ENCODE measurements at regions not wholly inside any gene's neighbourhood (a gene's known extent, or its start where the extent isn't known, plus 50 kb on each side); places are given as distances from the start of the nearest gene placed in this dataset.

DNA sequence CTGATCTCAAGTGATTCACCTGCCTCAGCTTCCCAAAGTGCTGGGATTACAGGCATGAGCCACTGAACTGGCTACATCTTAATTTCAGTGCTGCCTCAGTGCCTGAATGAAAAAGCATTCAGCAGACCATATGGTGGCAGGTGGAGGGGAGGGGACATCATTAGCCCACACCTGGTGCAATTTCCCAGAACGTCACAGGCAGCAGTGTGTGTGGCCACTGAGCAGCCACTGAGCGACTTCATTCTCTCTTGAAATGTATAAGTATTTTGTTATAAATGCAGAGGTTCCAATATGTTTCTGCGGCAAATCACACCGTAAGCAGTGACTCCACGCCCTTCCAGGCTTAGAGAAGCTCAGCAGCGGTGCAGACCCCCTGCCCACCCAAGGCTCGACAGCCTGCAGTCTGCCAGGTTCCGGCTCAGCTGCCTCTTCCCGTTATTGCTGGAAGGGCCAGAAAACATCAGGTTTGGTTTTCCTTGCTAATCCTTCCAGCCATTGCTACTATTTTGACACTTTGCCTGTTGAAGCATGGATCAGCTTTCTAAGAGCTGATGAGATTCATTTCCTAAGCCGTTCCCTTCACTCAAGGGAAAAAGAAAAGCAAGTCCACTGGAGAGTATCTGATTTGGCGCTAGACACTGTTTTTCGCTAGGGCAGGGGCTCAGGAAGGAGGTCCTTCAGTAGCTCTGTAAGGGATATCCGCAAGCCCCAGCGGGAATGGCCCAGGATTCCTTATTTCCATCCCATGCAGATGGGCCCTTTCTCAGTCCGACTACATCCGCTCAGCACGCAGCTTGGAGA, 250.7 kb downstream of the VAPA start:
- CTCF ChIA-PET, result no interaction called here
- no peaks in the 10 kb centered on the region for H3K4me1 ChIP-seq (replicated peaks; ENCODE audit: insufficient read depth)
- H3K36me3 ChIP-seq (ENCODE audit: low read depth), result no peaks in the 10 kb centered on the region
- no peaks in the 10 kb centered on the region for H3K27me3 ChIP-seq (ENCODE audit: insufficient read depth, low read depth)
- no peaks in the 10 kb centered on the region for H3K9me2 ChIP-seq (ENCODE audit: insufficient read depth)
- H3K9me3 ChIP-seq (ENCODE audit: insufficient read depth, low read depth), result no peaks in the 10 kb centered on the region
- H3K4me2 ChIP-seq, result no peak overlapping the region
- intact Hi-C loops (cut with micrococcal nuclease; ENCODE audit: unreplicated experiment), result no loop called here
- POLR2A ChIA-PET (ENCODE audit: unreplicated experiment), result no interaction called here
- H3F3A ChIP-seq (ENCODE audit: insufficient read depth, low read depth), result no peaks in the 10 kb centered on the region
- H3K4me3 ChIP-seq, result no peak overlapping the region
- H3K27ac ChIP-seq, result no peak overlapping the region
- DNase-seq, result no peak
- H3K79me2 ChIP-seq (ENCODE audit: low read depth), result no peaks in the 10 kb centered on the region
- no peaks in the 10 kb centered on the region for H4K20me1 ChIP-seq (ENCODE audit: insufficient read depth)
- no TSS peak for BruUV-seq (replicated peaks)
- no peak overlapping the region for H2AFZ ChIP-seq
- TF ChIP-seq, protein P1, sequence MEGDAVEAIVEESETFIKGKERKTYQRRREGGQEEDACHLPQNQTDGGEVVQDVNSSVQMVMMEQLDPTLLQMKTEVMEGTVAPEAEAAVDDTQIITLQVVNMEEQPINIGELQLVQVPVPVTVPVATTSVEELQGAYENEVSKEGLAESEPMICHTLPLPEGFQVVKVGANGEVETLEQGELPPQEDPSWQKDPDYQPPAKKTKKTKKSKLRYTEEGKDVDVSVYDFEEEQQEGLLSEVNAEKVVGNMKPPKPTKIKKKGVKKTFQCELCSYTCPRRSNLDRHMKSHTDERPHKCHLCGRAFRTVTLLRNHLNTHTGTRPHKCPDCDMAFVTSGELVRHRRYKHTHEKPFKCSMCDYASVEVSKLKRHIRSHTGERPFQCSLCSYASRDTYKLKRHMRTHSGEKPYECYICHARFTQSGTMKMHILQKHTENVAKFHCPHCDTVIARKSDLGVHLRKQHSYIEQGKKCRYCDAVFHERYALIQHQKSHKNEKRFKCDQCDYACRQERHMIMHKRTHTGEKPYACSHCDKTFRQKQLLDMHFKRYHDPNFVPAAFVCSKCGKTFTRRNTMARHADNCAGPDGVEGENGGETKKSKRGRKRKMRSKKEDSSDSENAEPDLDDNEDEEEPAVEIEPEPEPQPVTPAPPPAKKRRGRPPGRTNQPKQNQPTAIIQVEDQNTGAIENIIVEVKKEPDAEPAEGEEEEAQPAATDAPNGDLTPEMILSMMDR (conservative IDR thresholded peaks at IDR 0.05), result no peak
- no peak for TF ChIP-seq EZH2 (IDR thresholded peaks at IDR 0.05; ENCODE audit: low read depth)

DNA sequence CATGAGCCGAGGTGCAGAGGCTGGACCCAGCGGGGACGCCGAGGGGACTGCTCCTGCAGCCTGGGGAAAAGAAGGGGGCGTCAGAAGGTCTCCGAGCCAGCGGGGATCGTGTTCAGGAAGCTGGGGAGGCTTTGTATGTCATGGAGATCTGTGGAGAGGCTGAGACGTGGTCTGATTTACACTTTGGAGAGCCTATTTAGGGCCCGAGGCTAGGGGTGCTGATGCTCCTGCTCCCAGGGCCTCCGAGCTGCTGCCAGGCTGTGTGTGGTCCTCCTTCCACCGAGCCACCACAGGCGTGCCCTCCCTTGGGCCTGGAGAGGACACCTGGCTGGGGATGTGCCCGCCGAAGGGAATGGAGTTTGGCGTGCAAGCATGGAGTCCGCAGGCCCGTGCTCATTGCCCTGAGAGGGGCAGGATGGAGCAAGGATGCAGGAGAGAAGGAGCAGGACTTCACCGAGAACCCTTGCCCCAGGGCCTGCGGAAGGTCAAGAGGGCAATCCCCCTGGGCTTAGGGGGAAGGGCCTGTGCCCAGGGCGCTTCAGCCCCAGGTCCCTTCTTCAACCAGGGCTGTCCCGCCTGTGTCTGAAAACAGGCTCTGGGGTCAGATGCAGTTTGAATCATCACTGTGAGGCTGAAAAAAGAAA, 252.5 kb downstream of the VAPA start:
- intact Hi-C loops (cut with micrococcal nuclease; ENCODE audit: unreplicated experiment), result no loop called here
- no peaks in the 10 kb centered on the region for H4K20me1 ChIP-seq (ENCODE audit: insufficient read depth)
- CTCF ChIA-PET, result no interaction called here
- POLR2A ChIA-PET (ENCODE audit: unreplicated experiment), result no interaction called here
- H3K4me2 ChIP-seq, result no peak overlapping the region
- H3K4me3 ChIP-seq, result no peak overlapping the region
- H2AFZ ChIP-seq, result no peak overlapping the region
- TF ChIP-seq EZH2 (IDR thresholded peaks at IDR 0.05; ENCODE audit: low read depth), result no peak
- TF ChIP-seq, protein P1 (conservative IDR thresholded peaks at IDR 0.05), result no peak
- H3K36me3 ChIP-seq (ENCODE audit: low read depth), result no peaks in the 10 kb centered on the region
- no peaks in the 10 kb centered on the region for H3F3A ChIP-seq (ENCODE audit: insufficient read depth, low read depth)
- H3K9me3 ChIP-seq (ENCODE audit: insufficient read depth, low read depth), result no peaks in the 10 kb centered on the region
- DNase-seq, result no peak
- H3K27ac ChIP-seq, result no peak overlapping the region
- H3K27me3 ChIP-seq (ENCODE audit: insufficient read depth, low read depth), result no peaks in the 10 kb centered on the region
- H3K9me2 ChIP-seq (ENCODE audit: insufficient read depth), result no peaks in the 10 kb centered on the region
- BruUV-seq (replicated peaks), result no TSS peak
- no peaks in the 10 kb centered on the region for H3K79me2 ChIP-seq (ENCODE audit: low read depth)
- no peaks in the 10 kb centered on the region for H3K4me1 ChIP-seq (replicated peaks; ENCODE audit: insufficient read depth)

DNA sequence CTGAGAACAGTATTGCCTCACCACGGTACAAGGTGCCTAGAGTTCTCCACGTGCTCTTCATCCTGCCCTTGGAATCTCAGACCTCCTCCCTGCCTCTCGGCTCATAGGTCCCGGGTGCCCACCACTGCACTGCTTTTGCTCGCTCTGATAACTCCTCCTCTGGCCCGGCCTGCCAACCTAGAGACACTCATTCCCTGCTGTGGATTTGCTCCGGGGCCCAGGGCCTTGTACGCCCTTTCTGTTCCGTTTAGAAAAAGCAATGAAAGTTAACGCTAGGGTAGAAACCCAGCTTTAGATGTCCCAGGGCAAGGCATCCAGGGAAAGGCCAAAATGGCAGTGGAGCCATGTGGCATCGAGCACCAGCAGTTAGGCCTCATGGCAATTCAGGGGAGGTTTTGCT, 253.9 kb downstream of the VAPA start:
- no peak for TF ChIP-seq EZH2 (IDR thresholded peaks at IDR 0.05; ENCODE audit: low read depth)
- TF ChIP-seq, protein P1 (conservative IDR thresholded peaks at IDR 0.05), result no peak
- H3K4me3 ChIP-seq, result no peak overlapping the region
- no peak overlapping the region for H2AFZ ChIP-seq
- no TSS peak for BruUV-seq (replicated peaks)
- intact Hi-C loops (cut with micrococcal nuclease; ENCODE audit: unreplicated experiment), result no loop called here
- no peaks in the 10 kb centered on the region for H3K4me1 ChIP-seq (replicated peaks; ENCODE audit: insufficient read depth)
- no peak overlapping the region for H3K27ac ChIP-seq
- H3K9me2 ChIP-seq (ENCODE audit: insufficient read depth), result no peaks in the 10 kb centered on the region
- H3K4me2 ChIP-seq, result no peak overlapping the region
- no peaks in the 10 kb centered on the region for H3K79me2 ChIP-seq (ENCODE audit: low read depth)
- DNase-seq, result no peak
- H3F3A ChIP-seq (ENCODE audit: insufficient read depth, low read depth), result no peaks in the 10 kb centered on the region
- no peaks in the 10 kb centered on the region for H3K36me3 ChIP-seq (ENCODE audit: low read depth)
- ChIA-PET POLR2A (ENCODE audit: unreplicated experiment) (no interaction called here), CTCF (no interaction called here)
- H3K27me3 ChIP-seq (ENCODE audit: insufficient read depth, low read depth), result no peaks in the 10 kb centered on the region
- no peaks in the 10 kb centered on the region for H4K20me1 ChIP-seq (ENCODE audit: insufficient read depth)
- H3K9me3 ChIP-seq (ENCODE audit: insufficient read depth, low read depth), result no peaks in the 10 kb centered on the region
